Effector memory CD4-positive, alpha-beta T cell (primary cell): ENCODE measurements at regions not wholly inside any gene's neighbourhood (a gene's known extent, or its start where the extent isn't known, plus 50 kb on each side); places are given as distances from the start of the nearest gene placed in this dataset.

Experiments
- DNase-seq, 3 donors: peaks; one replicate each; pipeline ENCODE4 v3.0.0-alpha.2; 2020
- H3K27ac ChIP-seq: 2 replicates; pipeline ENCODE4 v1.7.0; 2013; ENCODE audit warnings: mild to moderate bottlenecking, low read length, moderate library complexity; ENCODE audit not compliant: insufficient read depth, poor library complexity, severe bottlenecking
- H3K27me3 ChIP-seq: replicated peaks from 2 replicates; pipeline ENCODE4 v1.7.0; 2013; ENCODE audit warnings: mild to moderate bottlenecking, low read length; ENCODE audit not compliant: insufficient read depth, control insufficient read depth, poor library complexity, severe bottlenecking
- H3K36me3 ChIP-seq: 2 replicates; pipeline ENCODE4 v1.7.0; 2013; ENCODE audit warnings: mild to moderate bottlenecking, low read length, moderate library complexity; ENCODE audit not compliant: control insufficient read depth, insufficient read depth
- H3K4me1 ChIP-seq: 2 replicates; pipeline ENCODE4 v1.7.0; 2013; ENCODE audit warnings: low read length, mild to moderate bottlenecking; ENCODE audit not compliant: control insufficient read depth, insufficient read depth, poor library complexity, severe bottlenecking
- H3K4me3 ChIP-seq: 2 replicates; pipeline ENCODE4 v1.7.0; 2013; ENCODE audit warnings: low read length, low read depth, mild to moderate bottlenecking; ENCODE audit not compliant: insufficient read depth, poor library complexity, severe bottlenecking
- H3K9me3 ChIP-seq: 2 replicates; pipeline ENCODE4 v1.7.0; 2013; ENCODE audit warnings: mild to moderate bottlenecking, low read length, moderate library complexity; ENCODE audit not compliant: control insufficient read depth

GRCh38 chr18:42137693-42138375 lies 182.8 kb downstream of the PIK3C3 start:
- no peaks in the 10 kb centered on the region for H3K36me3 ChIP-seq
- no peak for DNase-seq
- no peak overlapping the region for H3K27ac ChIP-seq

GRCh38 chr18:42141439-42141838 lies 186.4 kb downstream of the PIK3C3 start:
- Histone ChIP-seq H3K36me3 (no peaks in the 10 kb centered on the region), H3K27ac (no peak overlapping the region), H3K27me3 (no peaks in the 10 kb centered on the region), H3K4me1 (no peaks in the 10 kb centered on the region), H3K4me3 (no peak overlapping the region), H3K9me3 (no peaks in the 10 kb centered on the region)
- no peak for DNase-seq

More at GRCh38 chr18:42137693-42138375, 182.8 kb downstream of the PIK3C3 start:
- H3K4me3 ChIP-seq = no peak overlapping the region
- no peaks in the 10 kb centered on the region for H3K27me3 ChIP-seq
- H3K9me3 ChIP-seq = no peaks in the 10 kb centered on the region
- no peaks in the 10 kb centered on the region for H3K4me1 ChIP-seq

GRCh38 chr18:42155024-42155423 lies 200.0 kb downstream of the PIK3C3 start:
- DNase-seq = no peak
- Histone ChIP-seq H3K27me3 (no peaks in the 10 kb centered on the region), H3K9me3 (no peaks in the 10 kb centered on the region), H3K4me1 (no peaks in the 10 kb centered on the region), H3K27ac (no peak overlapping the region), H3K36me3 (no peaks in the 10 kb centered on the region), H3K4me3 (no peak overlapping the region)

DNA sequence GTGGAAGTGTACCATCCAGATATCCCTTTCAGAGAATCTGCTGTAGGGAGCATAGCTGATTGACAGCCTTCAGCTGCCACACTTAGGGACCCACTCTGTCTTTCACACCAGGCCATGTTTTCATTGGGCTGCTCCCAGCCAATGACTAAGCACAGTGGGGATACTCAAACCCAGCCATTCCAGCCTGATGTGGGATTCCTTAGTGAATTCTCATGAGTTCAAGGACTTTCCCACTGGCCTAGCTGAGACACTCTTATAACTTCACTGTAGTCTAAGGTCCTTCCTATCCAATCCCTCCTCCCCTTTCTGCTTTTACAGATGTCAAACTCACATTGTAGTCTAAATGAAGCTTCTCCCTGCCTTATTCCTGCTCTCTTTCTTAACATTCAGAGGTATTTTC lies 201.2 kb downstream of the PIK3C3 start:
- Histone ChIP-seq H3K36me3 (no peaks in the 10 kb centered on the region), H3K4me1 (no peaks in the 10 kb centered on the region), H3K9me3 (no peaks in the 10 kb centered on the region), H3K27ac (no peak overlapping the region), H3K4me3 (no peak overlapping the region), H3K27me3 (no peaks in the 10 kb centered on the region)
- DNase-seq = no peak

- no peaks in the 10 kb centered on the region for H3K36me3 ChIP-seq
- H3K9me3 ChIP-seq = no peaks in the 10 kb centered on the region
- H3K27ac ChIP-seq = no peak overlapping the region
- no peak for DNase-seq
- H3K4me3 ChIP-seq = no peak overlapping the region
- no peaks in the 10 kb centered on the region for H3K4me1 ChIP-seq
- no peaks in the 10 kb centered on the region for H3K27me3 ChIP-seq
These were observed 202.4 kb downstream of the PIK3C3 start for GRCh38 chr18:42157420-42157819.

- no peaks in the 10 kb centered on the region for H3K36me3 ChIP-seq
These were observed 202.8 kb downstream of the PIK3C3 start for GRCh38 chr18:42157878-42158277.

DNA sequence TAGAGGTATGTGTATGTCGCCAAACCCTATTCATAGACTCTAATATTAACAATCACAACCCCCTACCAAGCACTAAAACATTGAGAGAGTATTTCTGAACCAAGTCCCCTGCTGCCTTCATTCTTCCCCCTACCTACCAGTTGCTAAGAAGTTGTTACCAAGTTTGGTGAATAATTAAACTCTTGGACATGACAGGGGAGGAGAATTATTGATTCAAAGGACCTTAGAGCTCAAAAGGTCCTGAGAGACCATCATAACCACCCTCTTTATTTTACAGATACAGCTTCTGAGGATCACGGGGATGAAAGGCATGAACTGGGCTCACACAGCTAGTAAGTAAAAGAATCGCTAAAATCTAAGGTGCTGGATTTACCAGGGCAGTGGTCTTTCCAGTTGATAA lies 204.1 kb downstream of the PIK3C3 start:
- no peaks in the 10 kb centered on the region for H3K36me3 ChIP-seq
- DNase-seq = no peak
- H3K4me3 ChIP-seq = no peak overlapping the region
- H3K27me3 ChIP-seq = no peaks in the 10 kb centered on the region
- no peaks in the 10 kb centered on the region for H3K4me1 ChIP-seq
- no peaks in the 10 kb centered on the region for H3K9me3 ChIP-seq
- no peak overlapping the region for H3K27ac ChIP-seq

More at GRCh38 chr18:42157878-42158277, 202.8 kb downstream of the PIK3C3 start:
- Histone ChIP-seq H3K4me1 (no peaks in the 10 kb centered on the region), H3K9me3 (no peaks in the 10 kb centered on the region), H3K27ac (no peak overlapping the region), H3K4me3 (no peak overlapping the region), H3K27me3 (no peaks in the 10 kb centered on the region)
- no peak for DNase-seq

DNA sequence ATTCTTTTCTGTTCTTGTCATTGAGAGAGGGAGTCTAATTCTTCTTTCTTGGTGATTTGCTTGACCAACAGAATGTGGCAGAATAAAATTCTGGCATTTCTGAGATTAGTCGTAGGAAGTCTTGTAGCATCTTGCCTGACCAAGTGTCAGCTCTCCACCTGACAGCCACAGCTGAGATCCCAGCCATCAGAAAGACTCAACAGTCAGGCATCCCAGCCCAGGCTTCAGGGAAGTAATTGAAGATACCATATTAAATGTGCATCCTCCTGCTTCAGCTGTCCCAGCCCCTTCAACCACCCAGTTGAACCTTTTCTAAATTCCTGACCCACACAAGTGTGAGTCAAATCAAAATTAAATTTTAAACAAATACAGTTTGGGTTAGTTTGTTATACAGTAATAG lies 208.3 kb downstream of the PIK3C3 start:
- DNase-seq = no peak
- no peaks in the 10 kb centered on the region for H3K4me1 ChIP-seq
- no peaks in the 10 kb centered on the region for H3K27me3 ChIP-seq
- no peak overlapping the region for H3K27ac ChIP-seq
- no peaks in the 10 kb centered on the region for H3K36me3 ChIP-seq
- H3K9me3 ChIP-seq = no peaks in the 10 kb centered on the region
- H3K4me3 ChIP-seq = no peak overlapping the region

GRCh38 chr18:42164556-42164955 lies 209.5 kb downstream of the PIK3C3 start:
- DNase-seq = no peak
- no peak overlapping the region for H3K27ac ChIP-seq
- no peaks in the 10 kb centered on the region for H3K4me1 ChIP-seq
- no peak overlapping the region for H3K4me3 ChIP-seq
- H3K27me3 ChIP-seq = no peaks in the 10 kb centered on the region
- no peaks in the 10 kb centered on the region for H3K36me3 ChIP-seq
- no peaks in the 10 kb centered on the region for H3K9me3 ChIP-seq

DNA sequence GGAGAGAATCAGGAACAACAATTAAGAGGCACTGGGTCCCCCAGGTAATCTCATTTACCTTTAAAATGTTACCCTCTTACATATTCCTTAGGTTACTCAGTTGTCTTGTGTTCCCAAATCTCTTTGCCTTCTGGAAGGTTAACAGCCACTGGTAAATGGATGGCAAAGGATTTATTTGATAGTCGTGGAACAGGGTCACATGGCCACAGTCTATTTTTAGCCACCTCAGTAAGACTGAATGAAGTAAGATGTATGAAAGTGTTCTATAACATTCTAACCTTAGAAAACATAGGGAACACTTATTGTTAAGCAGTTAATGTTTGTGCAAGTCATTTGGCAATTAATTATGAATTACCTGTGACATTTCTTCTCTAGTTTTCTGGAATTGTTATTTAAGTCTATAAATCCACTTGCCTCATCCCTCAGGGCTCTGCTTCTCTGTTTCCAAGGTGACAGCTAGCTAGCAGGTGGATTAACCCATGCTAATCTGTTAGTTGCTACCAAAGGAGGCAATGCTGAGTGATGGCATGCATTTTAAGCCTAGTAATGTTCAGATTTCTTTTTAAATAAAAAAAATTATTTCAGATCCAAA lies 211.0 kb downstream of the PIK3C3 start:
- no peak for DNase-seq
- H3K27ac ChIP-seq = no peak overlapping the region
- H3K9me3 ChIP-seq = no peaks in the 10 kb centered on the region
- H3K36me3 ChIP-seq = no peaks in the 10 kb centered on the region
- no peaks in the 10 kb centered on the region for H3K4me1 ChIP-seq
- H3K27me3 ChIP-seq = no peaks in the 10 kb centered on the region
- no peak overlapping the region for H3K4me3 ChIP-seq
